ENCODE measurements at regions not wholly inside any gene's neighbourhood (a gene's known extent, or its start where the extent isn't known, plus 50 kb on each side); places are given as distances from the start of the nearest gene placed in this dataset.

DNA sequence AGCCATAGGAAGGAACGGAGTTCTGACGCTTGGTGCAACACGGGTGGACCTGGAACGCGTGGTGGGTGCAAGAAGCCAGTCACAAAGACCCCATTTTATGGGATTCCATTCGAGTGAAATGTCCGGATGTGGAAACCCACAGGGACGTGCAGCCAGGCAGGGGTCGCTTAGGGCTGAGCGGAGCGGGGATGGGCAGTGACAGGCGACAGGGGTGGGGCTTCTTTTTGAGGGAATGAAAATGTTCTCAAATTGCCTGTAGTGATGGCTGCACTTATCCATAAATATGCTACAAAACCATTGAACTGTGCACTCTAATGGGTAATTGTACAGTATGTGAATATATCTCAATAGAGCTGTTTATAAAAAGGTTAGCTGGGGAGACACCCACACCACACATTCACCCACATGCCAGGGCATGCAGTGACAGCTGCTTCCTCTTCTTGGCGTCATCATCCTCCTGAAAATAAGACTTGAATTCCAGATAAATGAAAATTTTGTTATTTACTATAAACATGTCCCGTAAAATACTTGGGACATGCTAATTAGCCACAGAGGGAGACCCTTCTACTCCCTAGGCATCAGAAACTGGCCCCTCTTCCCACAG lies 71.3 kb upstream of the OLFM1 start:
- H3K9me3 Mint-ChIP-seq = no peaks in the 10 kb centered on the region
- H3K4me3 ChIP-seq (ENCODE audit: low read length) = no peak overlapping the region
- no peaks in the 10 kb centered on the region for H3K36me3 ChIP-seq (ENCODE audit: insufficient read depth, low read length)
- H3K27me3 ChIP-seq (ENCODE audit: control insufficient read depth in 1 of 2, insufficient read depth in 2 of 2, low read length in 2 of 2) = peaks cover 0 to 3% of the 10 kb centered on the region in 2 experiments
- CTCF ChIA-PET = no interaction called here
- intact Hi-C loops (cut with DNase I, micrococcal nuclease) = no loop called here
- ATAC-seq (ENCODE audit: poor library complexity) (no peak), DNase-seq (no peak)
- H3K27ac ChIP-seq (ENCODE audit: low read depth in 1 of 2, low read length in 2 of 2) = no peak overlapping the region
- POLR2A ChIA-PET = no interaction called here
- H3K4me1 Mint-ChIP-seq (ENCODE audit: low read depth) = no peaks in the 10 kb centered on the region
- peaks cover 5% of the 10 kb centered on the region for H3K27me3 Mint-ChIP-seq
- no peak overlapping the region for H3K27ac Mint-ChIP-seq
- no peaks in the 10 kb centered on the region for H3K36me3 Mint-ChIP-seq (ENCODE audit: low read depth)
- H3K4me3 Mint-ChIP-seq = no peak overlapping the region
- H3K4me1 ChIP-seq (ENCODE audit: insufficient read depth, low read length) = no peaks in the 10 kb centered on the region
- TF ChIP-seq, protein P1, sequence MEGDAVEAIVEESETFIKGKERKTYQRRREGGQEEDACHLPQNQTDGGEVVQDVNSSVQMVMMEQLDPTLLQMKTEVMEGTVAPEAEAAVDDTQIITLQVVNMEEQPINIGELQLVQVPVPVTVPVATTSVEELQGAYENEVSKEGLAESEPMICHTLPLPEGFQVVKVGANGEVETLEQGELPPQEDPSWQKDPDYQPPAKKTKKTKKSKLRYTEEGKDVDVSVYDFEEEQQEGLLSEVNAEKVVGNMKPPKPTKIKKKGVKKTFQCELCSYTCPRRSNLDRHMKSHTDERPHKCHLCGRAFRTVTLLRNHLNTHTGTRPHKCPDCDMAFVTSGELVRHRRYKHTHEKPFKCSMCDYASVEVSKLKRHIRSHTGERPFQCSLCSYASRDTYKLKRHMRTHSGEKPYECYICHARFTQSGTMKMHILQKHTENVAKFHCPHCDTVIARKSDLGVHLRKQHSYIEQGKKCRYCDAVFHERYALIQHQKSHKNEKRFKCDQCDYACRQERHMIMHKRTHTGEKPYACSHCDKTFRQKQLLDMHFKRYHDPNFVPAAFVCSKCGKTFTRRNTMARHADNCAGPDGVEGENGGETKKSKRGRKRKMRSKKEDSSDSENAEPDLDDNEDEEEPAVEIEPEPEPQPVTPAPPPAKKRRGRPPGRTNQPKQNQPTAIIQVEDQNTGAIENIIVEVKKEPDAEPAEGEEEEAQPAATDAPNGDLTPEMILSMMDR (IDR thresholded peaks at IDR 0.05) = no peak
- peaks cover 0 to 6% of the 10 kb centered on the region in 2 experiments for H3K9me3 ChIP-seq (ENCODE audit: control insufficient read depth in 1 of 2, insufficient read depth in 1 of 2, low read length in 2 of 2)

DNA sequence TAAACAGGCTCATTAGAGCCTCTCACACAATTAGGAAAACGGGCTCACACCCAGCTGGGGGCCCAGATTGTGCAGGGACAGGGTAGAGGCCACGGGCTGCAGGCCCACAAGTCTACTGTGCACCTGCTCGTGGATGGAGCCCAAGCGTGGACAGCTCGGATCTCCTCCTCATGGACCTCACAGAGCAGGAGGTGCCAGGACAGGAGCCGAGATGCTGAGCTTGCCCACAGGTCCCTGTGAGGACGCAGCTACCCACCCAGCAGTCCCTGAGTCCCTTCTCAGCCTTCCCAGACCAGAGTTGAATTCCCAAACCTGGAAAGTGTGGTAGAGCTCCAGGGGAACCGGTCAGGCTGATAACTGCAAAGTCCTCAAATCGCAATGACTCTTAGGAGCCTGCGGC lies 70.6 kb upstream of the OLFM1 start:
- Mint-ChIP-seq H3K4me3 (no peak overlapping the region), H3K9me3 (no peaks in the 10 kb centered on the region), H3K4me1 (ENCODE audit: low read depth) (no peaks in the 10 kb centered on the region), H3K27me3 (peaks cover 5% of the 10 kb centered on the region), H3K27ac (no peak overlapping the region), H3K36me3 (ENCODE audit: low read depth) (no peaks in the 10 kb centered on the region)
- intact Hi-C loops (cut with DNase I, micrococcal nuclease) = no loop called here
- Histone ChIP-seq H3K4me3 (ENCODE audit: low read length) (no peak overlapping the region), H3K27me3 (ENCODE audit: control insufficient read depth in 1 of 2, insufficient read depth in 2 of 2, low read length in 2 of 2) (peaks cover 0 to 3% of the 10 kb centered on the region in 2 experiments), H3K27ac (ENCODE audit: low read depth in 1 of 2, low read length in 2 of 2) (no peak overlapping the region), H3K9me3 (ENCODE audit: control insufficient read depth in 1 of 2, insufficient read depth in 1 of 2, low read length in 2 of 2) (peaks cover 0 to 6% of the 10 kb centered on the region in 2 experiments), H3K4me1 (ENCODE audit: insufficient read depth, low read length) (no peaks in the 10 kb centered on the region), H3K36me3 (ENCODE audit: insufficient read depth, low read length) (no peaks in the 10 kb centered on the region)
- CTCF ChIA-PET = no interaction called here
- POLR2A ChIA-PET = no interaction called here
- DNase-seq (no peak), ATAC-seq (ENCODE audit: poor library complexity) (no peak)
- TF ChIP-seq, protein P1 (IDR thresholded peaks at IDR 0.05) = no peak

DNA sequence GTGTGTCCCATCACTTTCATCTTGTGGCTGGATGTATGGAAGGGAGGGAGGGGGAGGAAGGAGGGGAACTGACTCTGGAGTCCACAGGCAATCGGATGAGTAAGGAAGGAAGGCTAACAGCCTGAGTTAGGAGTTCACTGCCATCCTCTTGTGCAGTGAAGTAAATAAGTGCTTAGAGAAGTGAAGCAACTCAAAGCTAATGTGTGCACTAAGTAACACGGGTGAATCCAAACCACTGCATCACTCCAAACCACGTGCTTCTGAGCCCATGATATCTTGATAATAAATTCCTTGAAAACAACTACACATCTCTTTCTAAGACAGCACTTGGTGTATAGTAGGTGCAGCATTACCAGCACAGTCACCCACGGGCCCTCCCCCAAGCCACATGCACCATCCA lies 69.6 kb upstream of the OLFM1 start:
- Mint-ChIP-seq H3K36me3 (ENCODE audit: low read depth) (no peaks in the 10 kb centered on the region), H3K27me3 (peaks cover 9% of the 10 kb centered on the region), H3K4me3 (no peak overlapping the region), H3K4me1 (ENCODE audit: low read depth) (no peaks in the 10 kb centered on the region), H3K27ac (no peak overlapping the region), H3K9me3 (no peaks in the 10 kb centered on the region)
- H3K9me3 ChIP-seq (ENCODE audit: control insufficient read depth in 1 of 2, insufficient read depth in 1 of 2, low read length in 2 of 2) = peaks cover 0 to 6% of the 10 kb centered on the region in 2 experiments
- H3K27me3 ChIP-seq (ENCODE audit: control insufficient read depth in 1 of 2, insufficient read depth in 2 of 2, low read length in 2 of 2) = no peaks in the 10 kb centered on the region
- DNase-seq = no peak
- H3K4me1 ChIP-seq (ENCODE audit: insufficient read depth, low read length) = no peaks in the 10 kb centered on the region
- H3K27ac ChIP-seq (ENCODE audit: low read depth in 1 of 2, low read length in 2 of 2) = no peak overlapping the region
- ChIA-PET POLR2A (no interaction called here), CTCF (no interaction called here)
- ATAC-seq (ENCODE audit: poor library complexity) = no peak
- TF ChIP-seq, protein P1 (IDR thresholded peaks at IDR 0.05) = no peak
- no peaks in the 10 kb centered on the region for H3K36me3 ChIP-seq (ENCODE audit: insufficient read depth, low read length)
- intact Hi-C loops (cut with DNase I, micrococcal nuclease) = no loop called here
- H3K4me3 ChIP-seq (ENCODE audit: low read length) = no peak overlapping the region
